ENCODE measurements at regions not wholly inside any gene's neighbourhood (a gene's known extent, or its start where the extent isn't known, plus 50 kb on each side); places are given as distances from the start of the nearest gene placed in this dataset.

GRCh38 chrX:80335062-80335830 is 85.0 kb upstream of the TENT5D start (continued):
- TF ChIP-seq E2F6 (IDR thresholded peaks at IDR 0.05) (peak; percentile 55; the same call in 1 of the 2 replicates), ASH2L (IDR thresholded peaks at IDR 0.05; ENCODE audit: low read length) (peak; percentile 63), CTCF (IDR thresholded peaks at IDR 0.05; ENCODE audit: control extremely low read depth in 1 of 3, insufficient read depth in 1 of 3, low read depth in 1 of 3, low read length in 3 of 3) (0 out of 4 replicates have a peak, but pooled peaks of 1 of the 3 experiments have one; percentile 7)
